Transverse colon (tissue), 4 donors: ENCODE measurements at regions not wholly inside any gene's neighbourhood (a gene's known extent, or its start where the extent isn't known, plus 50 kb on each side); places are given as distances from the start of the nearest gene placed in this dataset.

Source experiments
- DNase-seq: peaks from one replicate; pipeline ENCODE4 v3.0.0-alpha.2; 2019
- H3K27ac ChIP-seq, 4 donors: fragments of 200-600 bp; sonication (generic); 2 replicates each; pipeline ENCODE4 v1.5.1; 2016 to 2018; ENCODE audit warnings: inconsistent platforms in 4 of 4
- H3K27me3 ChIP-seq: fragments of 200-600 bp; sonication (generic); 2 replicates; pipeline ENCODE4 v1.5.1; 2017; ENCODE audit warnings: inconsistent platforms
- H3K36me3 ChIP-seq, 4 donors: fragments of 200-600 bp; sonication (generic); 2 replicates each; pipeline ENCODE4 v1.5.1; 2017 to 2019; ENCODE audit warnings: inconsistent platforms in 4 of 4
- H3K4me1 ChIP-seq, 4 donors: fragments of 200-600 bp; sonication (generic); 2 replicates each; pipeline ENCODE4 v1.5.1; 2017 to 2020; ENCODE audit warnings: inconsistent platforms in 4 of 4
- H3K4me3 ChIP-seq, 4 donors: fragments of 200-600 bp; sonication (generic); 1 replicate in 1 of 4; 2 replicates in 3 of 4; pipeline versions ENCODE4 v1.5.1 to v1.6.1; 2017 to 2019; ENCODE audit warnings: inconsistent platforms in 4 of 4
- H3K9me3 ChIP-seq, 2 donors: fragments of 200-600 bp; sonication (generic); 2 replicates each; pipeline ENCODE4 v1.5.1; 2017 to 2019; ENCODE audit warnings: inconsistent platforms in 2 of 2
- EP300 ChIP-seq: sonication (generic); formaldehyde crosslinking; IDR thresholded peaks from one replicate; pipeline ENCODE4 v1.6.1; 2017; ENCODE audit warnings: antibody characterized with exemption, low read depth
- POLR2A ChIP-seq: fragments of 450-650 bp; IDR thresholded peaks from one replicate; pipeline ENCODE4 v1.6.1; 2016; ENCODE audit warnings: antibody characterized with exemption, mild to moderate bottlenecking, moderate library complexity
- POLR2AphosphoS5 ChIP-seq, 3 donors: sonication (generic); formaldehyde crosslinking; IDR thresholded peaks; one replicate each; pipeline ENCODE4 v1.6.1; 2016; ENCODE audit warnings: antibody characterized with exemption in 3 of 3
- WGBS, 2 donors: methylation state at CpG; one replicate each; pipeline ENCODE4 v1.1.5; 2018; ENCODE audit warnings: low coverage in 1 of 2; 5-methylcytosine and 5-hydroxymethylcytosine counted together
- in situ Hi-C, 4 donors: fragments of 200-750 bp; cut with MboI; loops; one replicate each; pipeline versions ENCODE4 v1.15.0 to v1.15.1; 2017; ENCODE audit warnings: low sequenced_read_pairs in 3 of 4, low pct_ligation_motif_present in 1 of 4, low pct_unique_long_range_greater_than_20kb in 1 of 4
- intact Hi-C: fragments of 100-400 bp; cut with DNase I; formaldehyde crosslinking; loops from one replicate; pipeline ENCODE4 v1.15.1; 2023; ENCODE audit warnings: low total_unique reads
- TF ChIP-seq, protein P1 (sequence below), 5 experiments: fragments of 200-600 bp in 3 of 5; fragments of 450-650 bp in 2 of 5; sonication (generic) in 3 of 5; IDR thresholded peaks; 1 replicate in 2 of 5; 2 replicates in 3 of 5; pipeline ENCODE4 v1.5.1; 2016 to 2017; ENCODE audit warnings: antibody characterized with exemption in 5 of 5, inconsistent platforms in 3 of 5, mild to moderate bottlenecking in 2 of 5, moderate library complexity in 1 of 5

DNA sequence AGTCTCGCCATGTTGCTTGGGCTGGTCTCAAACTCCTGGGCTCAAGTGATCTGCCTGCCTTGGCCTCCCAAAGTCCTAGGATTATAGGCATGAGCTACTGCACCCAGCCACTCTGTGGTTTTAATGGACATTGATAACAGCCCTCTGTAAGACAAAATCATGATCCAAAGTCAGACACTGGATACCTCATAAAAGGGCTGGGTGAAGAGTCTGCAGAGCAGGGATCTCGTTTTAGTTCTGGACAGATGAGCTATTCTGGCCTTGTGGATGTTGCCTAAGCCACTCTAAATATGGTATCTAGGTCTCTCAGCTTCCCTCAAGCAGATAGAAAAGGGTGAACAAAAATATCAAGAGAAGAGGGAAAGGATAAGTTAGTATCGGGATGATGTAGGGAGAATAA is 133.4 kb upstream of the OSMR start:
- Histone ChIP-seq H3K9me3 (no peaks in the 10 kb centered on the region), H3K36me3 (no peaks in the 10 kb centered on the region), H3K4me3 (no peak overlapping the region), H3K27me3 (no peaks in the 10 kb centered on the region), H3K4me1 (no peaks in the 10 kb centered on the region), H3K27ac (no peak overlapping the region)
- 60 to 69% methylated on average over 1 to 3 of the region's 3 CpGs for WGBS, 2 donors
- in situ Hi-C loops: no loop called here
- intact Hi-C loops: no loop called here
- no peak for DNase-seq
- TF ChIP-seq, protein P1, sequence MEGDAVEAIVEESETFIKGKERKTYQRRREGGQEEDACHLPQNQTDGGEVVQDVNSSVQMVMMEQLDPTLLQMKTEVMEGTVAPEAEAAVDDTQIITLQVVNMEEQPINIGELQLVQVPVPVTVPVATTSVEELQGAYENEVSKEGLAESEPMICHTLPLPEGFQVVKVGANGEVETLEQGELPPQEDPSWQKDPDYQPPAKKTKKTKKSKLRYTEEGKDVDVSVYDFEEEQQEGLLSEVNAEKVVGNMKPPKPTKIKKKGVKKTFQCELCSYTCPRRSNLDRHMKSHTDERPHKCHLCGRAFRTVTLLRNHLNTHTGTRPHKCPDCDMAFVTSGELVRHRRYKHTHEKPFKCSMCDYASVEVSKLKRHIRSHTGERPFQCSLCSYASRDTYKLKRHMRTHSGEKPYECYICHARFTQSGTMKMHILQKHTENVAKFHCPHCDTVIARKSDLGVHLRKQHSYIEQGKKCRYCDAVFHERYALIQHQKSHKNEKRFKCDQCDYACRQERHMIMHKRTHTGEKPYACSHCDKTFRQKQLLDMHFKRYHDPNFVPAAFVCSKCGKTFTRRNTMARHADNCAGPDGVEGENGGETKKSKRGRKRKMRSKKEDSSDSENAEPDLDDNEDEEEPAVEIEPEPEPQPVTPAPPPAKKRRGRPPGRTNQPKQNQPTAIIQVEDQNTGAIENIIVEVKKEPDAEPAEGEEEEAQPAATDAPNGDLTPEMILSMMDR (IDR thresholded peaks at IDR 0.05): no peak
- TF ChIP-seq POLR2AphosphoS5 (IDR thresholded peaks at IDR 0.05) (no peak), EP300 (no peak), POLR2A (no peak)

DNA sequence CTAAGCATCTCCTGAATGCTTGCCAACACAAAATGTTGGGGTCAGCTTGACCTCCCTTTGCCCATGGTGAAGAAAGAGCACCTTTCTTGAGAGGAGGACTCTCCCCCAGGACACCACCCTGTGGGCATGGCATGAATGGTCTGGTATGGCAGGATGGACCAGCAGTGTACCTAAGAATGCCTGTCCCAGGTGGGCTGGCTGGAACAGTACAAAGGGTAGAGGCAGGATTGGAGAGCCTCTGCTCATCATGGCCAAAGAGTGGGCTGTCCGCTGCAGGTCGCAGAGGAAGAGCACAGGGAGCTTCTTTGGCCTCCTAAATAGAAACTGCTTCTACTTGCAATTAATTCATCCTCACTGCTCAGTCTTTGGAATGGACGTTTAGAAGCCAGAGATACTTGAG is 131.6 kb upstream of the OSMR start:
- in situ Hi-C loops: no loop called here
- no peak overlapping the region for H3K4me3 ChIP-seq

DNA sequence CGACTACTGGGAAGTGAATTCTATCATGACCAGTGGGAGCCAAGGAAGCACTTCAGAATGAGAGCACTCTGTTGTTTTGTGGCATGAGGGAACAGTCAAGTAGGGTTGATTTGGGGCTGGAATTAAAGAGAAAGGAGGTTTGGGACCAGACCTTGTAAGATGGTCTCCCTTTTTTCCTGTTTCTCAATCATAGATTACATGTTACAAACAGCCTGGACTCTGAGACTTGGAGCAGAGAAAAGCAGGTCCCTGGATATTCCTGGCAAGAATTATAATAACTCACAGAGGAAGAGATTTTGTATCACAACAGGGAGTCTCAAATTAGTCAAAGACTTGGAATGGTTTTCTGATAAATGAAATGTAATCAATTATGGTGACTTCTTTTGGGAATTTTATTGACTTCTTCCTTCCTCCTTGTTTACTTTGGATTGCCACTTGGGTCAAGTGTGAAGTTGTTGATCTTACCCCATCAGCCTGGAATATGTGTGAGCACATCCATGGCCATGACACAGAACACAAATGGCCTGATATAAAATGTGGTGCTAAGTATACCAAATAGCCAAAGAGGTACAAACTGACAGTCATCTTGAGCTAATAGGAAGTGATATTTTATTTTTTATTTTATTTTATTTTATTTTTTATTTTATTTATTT is 131.0 kb upstream of the OSMR start:
- intact Hi-C loops: no loop called here
- TF ChIP-seq POLR2A (no peak), POLR2AphosphoS5 (IDR thresholded peaks at IDR 0.05) (no peak), EP300 (no peak)
- TF ChIP-seq, protein P1 (IDR thresholded peaks at IDR 0.05): no peak
- H3K9me3 ChIP-seq: no peaks in the 10 kb centered on the region
- no peak overlapping the region for H3K27ac ChIP-seq
- H3K4me3 ChIP-seq: no peak overlapping the region
- in situ Hi-C loops: no loop called here
- no peaks in the 10 kb centered on the region for H3K4me1 ChIP-seq
- no peaks in the 10 kb centered on the region for H3K27me3 ChIP-seq
- no peak for DNase-seq
- no peaks in the 10 kb centered on the region for H3K36me3 ChIP-seq
- 47% methylated on average over 1 of the region's 1 CpG; no CpG with 5 or more reads in 1 of the 2 donors for WGBS, 2 donors

More for the DNA sequence above, 131.6 kb upstream of the OSMR start:
- intact Hi-C loops: no loop called here
- 75% methylated on average over 3 of the region's 3 CpGs; no CpG with 5 or more reads in 1 of the 2 donors for WGBS, 2 donors
- no peaks in the 10 kb centered on the region for H3K9me3 ChIP-seq
- no peak for TF ChIP-seq EP300
- TF ChIP-seq, protein P1 (IDR thresholded peaks at IDR 0.05): no peak
- no peak for TF ChIP-seq POLR2AphosphoS5 (IDR thresholded peaks at IDR 0.05)
- H3K27me3 ChIP-seq: no peaks in the 10 kb centered on the region
- no peak overlapping the region for H3K27ac ChIP-seq
- H3K4me1 ChIP-seq: no peaks in the 10 kb centered on the region
- no peaks in the 10 kb centered on the region for H3K36me3 ChIP-seq
- DNase-seq: no peak

DNA sequence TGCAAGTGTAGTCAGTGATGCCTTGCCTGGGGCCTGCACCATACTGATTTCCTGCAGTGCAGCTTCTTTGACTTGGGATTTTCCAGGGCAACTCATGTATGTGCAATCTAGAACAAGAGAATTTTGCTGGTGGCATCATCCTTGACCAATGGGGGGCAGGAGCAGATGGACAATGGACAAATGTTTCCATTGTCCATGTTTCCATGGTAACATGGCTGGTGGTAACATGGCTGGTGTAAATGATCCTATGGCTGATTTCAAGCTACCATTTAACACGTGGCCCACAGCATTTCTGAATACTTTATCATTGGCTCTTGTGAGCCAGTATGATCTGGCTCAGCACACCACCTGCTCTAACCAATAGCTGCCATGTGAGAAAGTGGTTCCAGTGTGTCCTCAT is 130.1 kb upstream of the OSMR start:
- Histone ChIP-seq H3K36me3 (no peaks in the 10 kb centered on the region), H3K4me3 (no peak overlapping the region), H3K27ac (no peak overlapping the region), H3K27me3 (no peaks in the 10 kb centered on the region), H3K4me1 (no peaks in the 10 kb centered on the region), H3K9me3 (no peaks in the 10 kb centered on the region)
- TF ChIP-seq POLR2AphosphoS5 (IDR thresholded peaks at IDR 0.05): no peak
- TF ChIP-seq, protein P1 (IDR thresholded peaks at IDR 0.05): no peak
- no peak for TF ChIP-seq POLR2A
- no peak for TF ChIP-seq EP300
- DNase-seq: no peak
- in situ Hi-C loops: no loop called here
- WGBS, 2 donors: 62% methylated on average over 1 of the region's 1 CpG; no CpG with 5 or more reads in 1 of the 2 donors
- intact Hi-C loops: no loop called here
